Neutrophil (primary cell): ENCODE measurements at regions not wholly inside any gene's neighbourhood (a gene's known extent, or its start where the extent isn't known, plus 50 kb on each side); places are given as distances from the start of the nearest gene placed in this dataset.

ENCODE experiments used
- H3K27ac ChIP-seq: fragments of 200-600 bp; sonication (generic); 2 replicates; pipeline ENCODE4 v1.5.1; 2016; ENCODE audit warnings: mild to moderate bottlenecking, moderate library complexity
- H3K27me3 ChIP-seq: fragments of 200-600 bp; sonication (generic); 2 replicates; pipeline ENCODE4 v1.6.0; 2016; ENCODE audit warnings: mild to moderate bottlenecking
- H3K36me3 ChIP-seq: fragments of 200-600 bp; sonication (generic); 2 replicates; pipeline ENCODE4 v1.5.1; 2017
- H3K4me1 ChIP-seq, 2 experiments: fragments of 200-600 bp in 1 of 2; sonication (generic) in 1 of 2; 1 replicate in 1 of 2; 2 replicates in 1 of 2; pipeline versions ENCODE4 v1.5.1 to v1.6.1; 2013 to 2016; ENCODE audit warnings: low read depth in 1 of 2, low read length in 1 of 2, mild to moderate bottlenecking in 1 of 2, moderate library complexity in 1 of 2; ENCODE audit not compliant: control insufficient read depth in 1 of 2, insufficient read depth in 1 of 2
- H3K4me3 ChIP-seq, 2 experiments: fragments of 200-600 bp in 1 of 2; sonication (generic) in 1 of 2; 1 replicate in 1 of 2; 2 replicates in 1 of 2; pipeline ENCODE4 v1.5.1; 2013 to 2016; ENCODE audit warnings: low read depth in 1 of 2, low read length in 1 of 2, mild to moderate bottlenecking in 1 of 2, moderate library complexity in 1 of 2
- H3K9me3 ChIP-seq: fragments of 200-600 bp; sonication (generic); 2 replicates; pipeline ENCODE4 v1.5.1; 2016
- CTCF ChIP-seq: fragments of 200-600 bp; sonication (generic); IDR thresholded peaks from 2 replicates; pipeline ENCODE4 v1.5.1; 2016; ENCODE audit warnings: antibody characterized with exemption

GRCh38 chr13:94764576-94765321 lies 52.4 kb upstream of the SOX21 start:
- Histone ChIP-seq H3K27ac (no peak overlapping the region), H3K4me1 (no peaks in the 10 kb centered on the region)

More at GRCh38 chr13:94764576-94765321, 52.4 kb upstream of the SOX21 start:
- no peaks in the 10 kb centered on the region for H3K36me3 ChIP-seq
- no peaks in the 10 kb centered on the region for H3K27me3 ChIP-seq
- H3K9me3 ChIP-seq, result no peaks in the 10 kb centered on the region
- no peak overlapping the region for H3K4me3 ChIP-seq
- no peak for TF ChIP-seq CTCF
